Esophagus muscularis mucosa (tissue), 4 donors: ENCODE measurements at regions not wholly inside any gene's neighbourhood (a gene's known extent, or its start where the extent isn't known, plus 50 kb on each side); places are given as distances from the start of the nearest gene placed in this dataset.

Experiments
- DNase-seq: peaks from one replicate; pipeline ENCODE4 v3.0.0-alpha.2; 2017; ENCODE audit errors: extremely low spot score
- H3K27ac ChIP-seq, 4 donors: fragments of 200-600 bp; sonication (generic); replicated peaks in 1 of 4; 1 replicate in 3 of 4; 2 replicates in 1 of 4; pipeline ENCODE4 v1.5.1; 2016 to 2019; ENCODE audit warnings: mild to moderate bottlenecking in 1 of 4
- H3K27me3 ChIP-seq, 4 donors: fragments of 200-600 bp; sonication (generic); one replicate each; pipeline versions ENCODE4 v1.5.1 to v1.6.0; 2016 to 2019
- H3K36me3 ChIP-seq, 4 donors: fragments of 200-600 bp; sonication (generic); one replicate each; pipeline ENCODE4 v1.5.1; 2016 to 2019
- H3K4me1 ChIP-seq, 4 donors: fragments of 200-600 bp; sonication (generic); one replicate each; pipeline ENCODE4 v1.5.1; 2016 to 2019
- H3K4me3 ChIP-seq, 4 donors: fragments of 200-600 bp; sonication (generic); 1 replicate in 2 of 4; 2 replicates in 2 of 4; pipeline ENCODE4 v1.5.1; 2016 to 2019; ENCODE audit warnings: mild to moderate bottlenecking in 4 of 4, moderate library complexity in 1 of 4
- H3K9me3 ChIP-seq, 4 donors: fragments of 200-600 bp; sonication (generic); 1 replicate in 3 of 4; 2 replicates in 1 of 4; pipeline ENCODE4 v1.5.1; 2016 to 2019
- CTCF ChIP-seq, 3 experiments: fragments of 200-600 bp in 2 of 3; fragments of 450-650 bp in 1 of 3; sonication (generic) in 2 of 3; IDR thresholded peaks; one replicate each; pipeline ENCODE4 v1.5.1; 2017 to 2019; ENCODE audit warnings: antibody characterized with exemption in 3 of 3, mild to moderate bottlenecking in 2 of 3, moderate library complexity in 1 of 3
- EP300 ChIP-seq: sonication (generic); formaldehyde crosslinking; IDR thresholded peaks from one replicate; pipeline ENCODE4 v1.6.1; 2017; ENCODE audit warnings: antibody characterized with exemption
- POLR2A ChIP-seq: fragments of 450-650 bp; IDR thresholded peaks from one replicate; pipeline ENCODE4 v1.6.1; 2017; ENCODE audit warnings: antibody characterized with exemption, moderate library complexity, mild to moderate bottlenecking, low read depth
- POLR2AphosphoS5 ChIP-seq, 2 donors: sonication (generic); formaldehyde crosslinking; IDR thresholded peaks; one replicate each; pipeline ENCODE4 v1.6.1; 2017; ENCODE audit warnings: antibody characterized with exemption in 2 of 2
- WGBS: methylation state at CpG from one replicate; pipeline ENCODE4 v1.1.5; 2018; 5-methylcytosine and 5-hydroxymethylcytosine counted together
- intact Hi-C: fragments of 100-400 bp; cut with DNase I; formaldehyde crosslinking; loops from one replicate; pipeline ENCODE4 v1.15.1; 2023

DNA sequence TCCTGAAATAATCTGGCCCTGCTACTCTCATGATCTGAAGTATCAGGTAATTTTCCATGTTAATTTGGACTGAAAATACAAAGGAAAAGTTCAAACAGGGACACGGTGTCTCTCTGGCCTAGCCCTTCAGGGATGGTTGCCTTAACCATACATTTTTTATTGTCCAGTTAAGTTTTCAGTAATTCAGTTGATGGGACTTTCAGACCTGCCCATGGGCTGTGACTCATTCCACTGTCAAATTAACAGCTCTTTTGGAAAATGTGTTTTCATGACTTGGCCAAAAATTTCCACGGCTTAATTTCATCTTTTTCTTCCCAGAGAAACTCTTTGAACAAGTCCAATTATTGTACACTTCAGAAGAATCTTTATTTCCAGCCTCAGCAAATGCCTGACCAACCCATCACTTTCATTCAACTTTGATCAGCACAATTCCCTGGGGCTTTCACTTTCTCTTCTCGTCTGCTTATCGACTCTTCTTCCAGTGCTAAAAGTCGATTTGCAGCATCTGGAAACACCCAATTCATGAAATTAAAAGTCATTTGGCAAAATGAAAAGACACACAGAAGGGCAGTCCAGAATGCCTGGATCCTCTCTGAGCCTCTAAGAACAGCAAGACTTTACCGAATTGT, 293.9 kb downstream of the RAB28 start:
- Histone ChIP-seq H3K36me3 (no peaks in the 10 kb centered on the region), H3K9me3 (peaks cover 0 to 3% (median 0%) of the 10 kb centered on the region in 4 donors), H3K4me3 (no peak overlapping the region), H3K27ac (peak overlapping the region in 1 of 4 donors; percentile 9), H3K4me1 (no peaks in the 10 kb centered on the region), H3K27me3 (no peaks in the 10 kb centered on the region)
- intact Hi-C loops = no loop called here
- TF ChIP-seq EP300 (no peak), POLR2A (no peak), CTCF (IDR thresholded peaks at IDR 0.05) (no peak), POLR2AphosphoS5 (IDR thresholded peaks at IDR 0.05) (no peak)
- DNase-seq = no peak
- WGBS = 61% methylated on average over 6 of the region's 6 CpGs

- intact Hi-C loops = no loop called here
- TF ChIP-seq POLR2A (no peak), CTCF (IDR thresholded peaks at IDR 0.05) (no peak), EP300 (no peak), POLR2AphosphoS5 (IDR thresholded peaks at IDR 0.05) (no peak)
These were observed 299.9 kb downstream of the RAB28 start for GRCh38 chr4:13184199-13184598.

DNA sequence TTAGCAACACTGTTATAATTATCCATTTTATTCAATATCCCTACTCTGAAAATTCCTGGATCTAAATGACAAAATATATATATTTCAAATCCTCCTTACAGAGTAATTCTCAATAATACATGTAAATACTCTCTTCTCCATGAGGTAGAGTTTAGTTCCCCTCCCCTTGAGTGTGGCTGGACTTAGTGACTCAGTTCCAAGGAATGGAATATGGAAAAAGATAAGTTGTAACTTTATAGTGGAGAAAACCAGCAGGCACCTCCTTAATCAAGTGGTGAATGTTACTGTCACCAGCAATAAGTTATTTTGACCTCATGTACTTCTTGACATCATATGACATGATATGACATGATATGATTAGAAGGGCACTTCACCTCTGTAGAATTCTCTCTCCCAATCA, 302.0 kb downstream of the RAB28 start:
- H3K27ac ChIP-seq = no peak overlapping the region
- no peaks in the 10 kb centered on the region for H3K36me3 ChIP-seq
- H3K4me1 ChIP-seq = peaks cover 0 to 5% (median 0%) of the 10 kb centered on the region in 4 donors
- H3K27me3 ChIP-seq = no peaks in the 10 kb centered on the region
- TF ChIP-seq CTCF (IDR thresholded peaks at IDR 0.05) (no peak), POLR2AphosphoS5 (IDR thresholded peaks at IDR 0.05) (no peak), POLR2A (no peak), EP300 (no peak)
- H3K4me3 ChIP-seq = no peak overlapping the region
- peaks cover 0 to 15% (median 0%) of the 10 kb centered on the region in 4 donors for H3K9me3 ChIP-seq
- intact Hi-C loops = no loop called here
- DNase-seq = no peak

More at GRCh38 chr4:13184199-13184598, 299.9 kb downstream of the RAB28 start:
- no peak overlapping the region for H3K27ac ChIP-seq
- peaks cover 0 to 5% (median 0%) of the 10 kb centered on the region in 4 donors for H3K4me1 ChIP-seq
- WGBS = 88% methylated on average over 2 of the region's 2 CpGs
- no peaks in the 10 kb centered on the region for H3K27me3 ChIP-seq
- H3K9me3 ChIP-seq = peaks cover 0 to 15% (median 0%) of the 10 kb centered on the region in 4 donors
- no peak overlapping the region for H3K4me3 ChIP-seq
- H3K36me3 ChIP-seq = no peaks in the 10 kb centered on the region
- DNase-seq = no peak

DNA sequence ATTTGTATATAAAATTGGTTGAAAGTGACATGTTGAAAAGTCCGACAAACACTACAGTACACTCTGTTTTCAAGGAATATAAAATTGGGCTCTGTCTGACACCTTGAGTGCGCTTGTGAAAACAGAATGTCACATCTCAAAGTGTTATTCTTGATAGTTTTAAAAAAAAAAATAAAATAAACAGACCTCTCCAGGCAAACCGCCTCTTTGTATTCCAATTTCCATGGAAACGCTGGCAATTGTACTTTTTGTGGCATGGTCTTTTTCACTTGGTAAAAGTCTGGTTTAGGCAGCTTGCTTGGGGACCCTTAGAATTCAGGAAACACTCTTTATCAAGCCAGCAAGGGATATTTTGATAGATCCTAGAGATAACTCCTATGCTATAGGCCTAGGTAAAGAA, 302.5 kb downstream of the RAB28 start:
- H3K27ac ChIP-seq = no peak overlapping the region
- H3K4me1 ChIP-seq = peaks cover 0 to 5% (median 0%) of the 10 kb centered on the region in 4 donors
- peaks cover 0 to 15% (median 0%) of the 10 kb centered on the region in 4 donors for H3K9me3 ChIP-seq
- TF ChIP-seq CTCF (IDR thresholded peaks at IDR 0.05) = no peak
- TF ChIP-seq POLR2A = no peak
- no peak for TF ChIP-seq EP300
- TF ChIP-seq POLR2AphosphoS5 (IDR thresholded peaks at IDR 0.05) = no peak
- intact Hi-C loops = no loop called here
- WGBS = 60% methylated on average over 4 of the region's 4 CpGs
- no peak overlapping the region for H3K4me3 ChIP-seq
- DNase-seq = no peak
- H3K27me3 ChIP-seq = no peaks in the 10 kb centered on the region
- H3K36me3 ChIP-seq = no peaks in the 10 kb centered on the region

GRCh38 chr4:13180701-13181100, 303.4 kb downstream of the RAB28 start:
- intact Hi-C loops = no loop called here
- no peaks in the 10 kb centered on the region for H3K36me3 ChIP-seq
- DNase-seq = no peak
- peaks cover 0 to 15% (median 0%) of the 10 kb centered on the region in 4 donors for H3K9me3 ChIP-seq
- TF ChIP-seq EP300 (no peak), POLR2A (no peak), POLR2AphosphoS5 (IDR thresholded peaks at IDR 0.05) (no peak), CTCF (IDR thresholded peaks at IDR 0.05) (no peak)
- H3K27ac ChIP-seq = no peak overlapping the region
- H3K4me3 ChIP-seq = no peak overlapping the region
- no peaks in the 10 kb centered on the region for H3K27me3 ChIP-seq
- H3K4me1 ChIP-seq = peaks cover 0 to 5% (median 0%) of the 10 kb centered on the region in 4 donors
